Lower leg skin (tissue), 4 donors: ENCODE measurements at regions not wholly inside any gene's neighbourhood (a gene's known extent, or its start where the extent isn't known, plus 50 kb on each side); places are given as distances from the start of the nearest gene placed in this dataset.

Experiments used
- DNase-seq, 2 donors: peaks; one replicate each; pipeline ENCODE4 v3.0.0-alpha.2; 2019; ENCODE audit warnings: low spot score in 2 of 2
- H3K4me3 ChIP-seq: fragments of 200-600 bp; sonication (generic); 2 replicates; pipeline ENCODE4 v1.5.1; 2017; ENCODE audit warnings: mild to moderate bottlenecking, low read depth; ENCODE audit not compliant: poor library complexity, severe bottlenecking
- CTCF ChIP-seq, 3 donors: fragments of 450-650 bp; IDR thresholded peaks; one replicate each; pipeline ENCODE4 v1.5.1; 2016; ENCODE audit warnings: antibody characterized with exemption in 3 of 3, mild to moderate bottlenecking in 3 of 3, moderate library complexity in 2 of 3
- POLR2A ChIP-seq, 2 donors: fragments of 450-650 bp; IDR thresholded peaks; one replicate each; pipeline ENCODE4 v1.6.1; 2016 to 2017; ENCODE audit warnings: antibody characterized with exemption in 2 of 2, mild to moderate bottlenecking in 1 of 2, moderate library complexity in 1 of 2
- WGBS, 2 donors: methylation state at CpG; one replicate each; pipeline ENCODE4 v1.1.5; 2018; 5-methylcytosine and 5-hydroxymethylcytosine counted together
- intact Hi-C: fragments of 100-400 bp; cut with DNase I; formaldehyde crosslinking; loops from one replicate; pipeline ENCODE4 v1.15.0; 2023; ENCODE audit warnings: low total_unique reads

GRCh38 chr13:39943711-39944110, 288.2 kb downstream of the COG6 start:
- H3K4me3 ChIP-seq = no peak overlapping the region
- intact Hi-C loops = no loop called here
- TF ChIP-seq CTCF (IDR thresholded peaks at IDR 0.05) (no peak), POLR2A (IDR thresholded peaks at IDR 0.05) (no peak)
- WGBS, 2 donors = 74 to 91% methylated on average over 6 of the region's 6 CpGs
- no peak for DNase-seq

GRCh38 chr13:39945226-39945625, 289.8 kb downstream of the COG6 start:
- no peak for TF ChIP-seq POLR2A (IDR thresholded peaks at IDR 0.05)
- TF ChIP-seq CTCF (IDR thresholded peaks at IDR 0.05) = no peak
- intact Hi-C loops = no loop called here
- H3K4me3 ChIP-seq = no peak overlapping the region
- WGBS, 2 donors = 40 to 42% methylated on average over 4 of the region's 4 CpGs
- DNase-seq = no peak

- TF ChIP-seq CTCF (IDR thresholded peaks at IDR 0.05) (no peak), POLR2A (IDR thresholded peaks at IDR 0.05) (no peak)
- no peak overlapping the region for H3K4me3 ChIP-seq
- 96 to 100% methylated on average over 1 of the region's 1 CpG for WGBS, 2 donors
- intact Hi-C loops = no loop called here
- no peak for DNase-seq
Observed at GRCh38 chr13:39946769-39947168, 291.3 kb downstream of the COG6 start.

- intact Hi-C loops = no loop called here
- no peak for DNase-seq
- WGBS, 2 donors = 61 to 64% methylated on average over 3 of the region's 3 CpGs
- no peak overlapping the region for H3K4me3 ChIP-seq
- TF ChIP-seq POLR2A (IDR thresholded peaks at IDR 0.05) = no peak
- TF ChIP-seq CTCF (IDR thresholded peaks at IDR 0.05) = no peak
Observed at GRCh38 chr13:39951301-39951700, 295.8 kb downstream of the COG6 start.

GRCh38 chr13:39952249-39953233, 297.1 kb downstream of the COG6 start:
- DNase-seq = no peak
- TF ChIP-seq CTCF (IDR thresholded peaks at IDR 0.05) = no peak
- no peak for TF ChIP-seq POLR2A (IDR thresholded peaks at IDR 0.05)
- H3K4me3 ChIP-seq = no peak overlapping the region
- WGBS, 2 donors = 40 to 46% methylated on average over 4 of the region's 4 CpGs
- intact Hi-C loops = no loop called here
